ENCODE measurements at regions not wholly inside any gene's neighbourhood (a gene's known extent, or its start where the extent isn't known, plus 50 kb on each side); places are given as distances from the start of the nearest gene placed in this dataset.

- no peak overlapping the region for H3K27ac ChIP-seq (ENCODE audit: low read depth, low read length)
- no peaks in the 10 kb centered on the region for H3K27me3 ChIP-seq (ENCODE audit: control insufficient read depth, insufficient read depth, low read length)
- no peaks in the 10 kb centered on the region for H3K9me3 ChIP-seq (ENCODE audit: control insufficient read depth, insufficient read depth, low read length)
- peaks cover 30% of the 10 kb centered on the region for H3K4me1 ChIP-seq (ENCODE audit: control insufficient read depth, insufficient read depth, low read length)
- H3K4me3 ChIP-seq (ENCODE audit: low read depth, low read length) = no peak overlapping the region
- no peaks in the 10 kb centered on the region for H3K36me3 ChIP-seq (ENCODE audit: control insufficient read depth, insufficient read depth, low read length)
- no peak overlapping the region for H3K9ac ChIP-seq (ENCODE audit: low read depth, low read length)
Observed at GRCh38 chr9:115195912-115196311, 78.0 kb upstream of the TNC start.

GRCh38 chr9:115196919-115197318 is 79.0 kb upstream of the TNC start:
- Histone ChIP-seq H3K9me3 (ENCODE audit: control insufficient read depth, insufficient read depth, low read length) (no peaks in the 10 kb centered on the region), H3K27ac (ENCODE audit: low read depth, low read length) (no peak overlapping the region), H3K9ac (ENCODE audit: low read depth, low read length) (no peak overlapping the region), H3K27me3 (ENCODE audit: control insufficient read depth, insufficient read depth, low read length) (no peaks in the 10 kb centered on the region), H3K36me3 (ENCODE audit: control insufficient read depth, insufficient read depth, low read length) (no peaks in the 10 kb centered on the region), H3K4me1 (ENCODE audit: control insufficient read depth, insufficient read depth, low read length) (peaks cover 25% of the 10 kb centered on the region), H3K4me3 (ENCODE audit: low read depth, low read length) (no peak overlapping the region)

GRCh38 chr9:115198001-115198400 is 80.0 kb upstream of the TNC start:
- Histone ChIP-seq H3K27me3 (ENCODE audit: control insufficient read depth, insufficient read depth, low read length) (no peaks in the 10 kb centered on the region), H3K36me3 (ENCODE audit: control insufficient read depth, insufficient read depth, low read length) (no peaks in the 10 kb centered on the region), H3K9me3 (ENCODE audit: control insufficient read depth, insufficient read depth, low read length) (no peaks in the 10 kb centered on the region), H3K4me3 (ENCODE audit: low read depth, low read length) (no peak overlapping the region), H3K27ac (ENCODE audit: low read depth, low read length) (no peak overlapping the region), H3K9ac (ENCODE audit: low read depth, low read length) (no peak overlapping the region), H3K4me1 (ENCODE audit: control insufficient read depth, insufficient read depth, low read length) (peaks cover 14% of the 10 kb centered on the region)

GRCh38 chr9:115200711-115201505 is 83.0 kb upstream of the TNC start:
- Histone ChIP-seq H3K9ac (ENCODE audit: low read depth, low read length) (no peak overlapping the region), H3K9me3 (ENCODE audit: control insufficient read depth, insufficient read depth, low read length) (no peaks in the 10 kb centered on the region)

DNA sequence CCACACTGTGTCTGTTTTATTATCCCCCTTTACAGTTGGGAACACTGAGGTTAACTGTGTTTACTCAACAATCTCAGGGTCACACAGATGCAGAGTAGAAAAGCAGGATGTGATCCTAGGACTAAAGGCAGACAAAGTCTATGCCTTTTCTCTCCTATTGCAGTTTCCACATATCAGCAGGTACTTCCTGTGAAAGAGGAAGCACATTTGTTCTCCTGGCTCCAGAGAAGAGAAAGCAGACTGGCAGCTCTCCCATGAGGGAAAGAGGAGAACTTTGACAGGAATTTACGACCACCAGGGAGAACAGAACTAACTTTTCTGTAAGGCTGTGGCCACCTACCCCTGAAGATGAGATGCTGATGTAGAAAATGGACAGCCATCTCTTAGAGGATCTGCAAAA is 84.2 kb upstream of the TNC start:
- H3K36me3 ChIP-seq (ENCODE audit: control insufficient read depth, insufficient read depth, low read length) = no peaks in the 10 kb centered on the region
- no peaks in the 10 kb centered on the region for H3K27me3 ChIP-seq (ENCODE audit: control insufficient read depth, insufficient read depth, low read length)
- no peak overlapping the region for H3K4me3 ChIP-seq (ENCODE audit: low read depth, low read length)
- H3K9ac ChIP-seq (ENCODE audit: low read depth, low read length) = no peak overlapping the region
- H3K27ac ChIP-seq (ENCODE audit: low read depth, low read length) = no peak overlapping the region
- no peaks in the 10 kb centered on the region for H3K9me3 ChIP-seq (ENCODE audit: control insufficient read depth, insufficient read depth, low read length)
- no peaks in the 10 kb centered on the region for H3K4me1 ChIP-seq (ENCODE audit: control insufficient read depth, insufficient read depth, low read length)

More at GRCh38 chr9:115200711-115201505, 83.0 kb upstream of the TNC start:
- Histone ChIP-seq H3K27me3 (ENCODE audit: control insufficient read depth, insufficient read depth, low read length) (no peaks in the 10 kb centered on the region), H3K27ac (ENCODE audit: low read depth, low read length) (no peak overlapping the region), H3K4me3 (ENCODE audit: low read depth, low read length) (no peak overlapping the region), H3K4me1 (ENCODE audit: control insufficient read depth, insufficient read depth, low read length) (no peaks in the 10 kb centered on the region), H3K36me3 (ENCODE audit: control insufficient read depth, insufficient read depth, low read length) (no peaks in the 10 kb centered on the region)

GRCh38 chr9:115202960-115203751 is 85.2 kb upstream of the TNC start:
- Histone ChIP-seq H3K4me1 (ENCODE audit: control insufficient read depth, insufficient read depth, low read length) (no peaks in the 10 kb centered on the region), H3K27me3 (ENCODE audit: control insufficient read depth, insufficient read depth, low read length) (no peaks in the 10 kb centered on the region), H3K4me3 (ENCODE audit: low read depth, low read length) (no peak overlapping the region), H3K36me3 (ENCODE audit: control insufficient read depth, insufficient read depth, low read length) (no peaks in the 10 kb centered on the region), H3K27ac (ENCODE audit: low read depth, low read length) (no peak overlapping the region), H3K9me3 (ENCODE audit: control insufficient read depth, insufficient read depth, low read length) (no peaks in the 10 kb centered on the region), H3K9ac (ENCODE audit: low read depth, low read length) (no peak overlapping the region)

- no peaks in the 10 kb centered on the region for H3K36me3 ChIP-seq (ENCODE audit: control insufficient read depth, insufficient read depth, low read length)
- no peak overlapping the region for H3K4me3 ChIP-seq (ENCODE audit: low read depth, low read length)
- H3K4me1 ChIP-seq (ENCODE audit: control insufficient read depth, insufficient read depth, low read length) = no peaks in the 10 kb centered on the region
- no peak overlapping the region for H3K27ac ChIP-seq (ENCODE audit: low read depth, low read length)
- H3K27me3 ChIP-seq (ENCODE audit: control insufficient read depth, insufficient read depth, low read length) = no peaks in the 10 kb centered on the region
- no peaks in the 10 kb centered on the region for H3K9me3 ChIP-seq (ENCODE audit: control insufficient read depth, insufficient read depth, low read length)
- H3K9ac ChIP-seq (ENCODE audit: low read depth, low read length) = no peak overlapping the region
Observed at GRCh38 chr9:115204904-115205453, 87.0 kb upstream of the TNC start.

DNA sequence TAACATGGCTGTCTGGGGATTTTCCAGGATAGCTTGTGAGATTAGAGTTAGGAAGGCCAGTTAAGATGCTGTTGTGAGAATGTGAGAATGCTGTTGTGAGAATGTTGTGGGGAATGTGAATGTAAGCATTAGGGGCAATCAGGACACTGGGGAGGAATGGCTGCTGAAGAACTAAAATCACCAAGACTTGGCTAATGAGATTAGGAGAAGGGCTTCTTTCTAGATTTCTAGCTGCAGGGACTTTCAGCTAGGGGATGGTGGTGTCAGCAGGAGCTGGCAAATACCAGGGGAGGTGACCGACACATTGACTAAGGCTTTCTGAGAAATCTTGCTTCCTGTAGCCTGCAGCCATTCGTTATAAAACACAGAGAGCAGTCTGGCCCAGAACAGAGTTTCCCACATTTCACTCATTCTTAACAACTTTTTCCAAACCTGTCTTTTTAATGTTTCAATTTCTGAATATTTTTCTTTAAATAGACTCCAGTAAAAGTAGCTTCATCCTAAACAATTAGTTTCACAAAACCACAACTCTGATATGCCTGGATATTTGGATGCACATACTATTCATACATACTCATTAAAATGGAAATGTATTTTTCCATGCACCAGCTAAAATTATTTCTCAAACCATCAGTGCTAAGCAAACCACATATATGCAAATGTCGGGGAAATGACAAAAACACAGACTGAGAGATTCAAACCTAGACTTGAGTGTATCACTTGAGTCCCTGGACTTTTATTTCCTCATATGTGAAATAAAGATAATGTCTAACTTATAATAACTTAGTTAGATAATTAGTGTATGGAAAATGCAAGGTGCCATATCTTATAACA is 89.3 kb upstream of the TNC start:
- Histone ChIP-seq H3K36me3 (ENCODE audit: control insufficient read depth, insufficient read depth, low read length) (no peaks in the 10 kb centered on the region), H3K4me1 (ENCODE audit: control insufficient read depth, insufficient read depth, low read length) (no peaks in the 10 kb centered on the region), H3K4me3 (ENCODE audit: low read depth, low read length) (no peak overlapping the region), H3K27ac (ENCODE audit: low read depth, low read length) (no peak overlapping the region), H3K9ac (ENCODE audit: low read depth, low read length) (no peak overlapping the region), H3K27me3 (ENCODE audit: control insufficient read depth, insufficient read depth, low read length) (no peaks in the 10 kb centered on the region), H3K9me3 (ENCODE audit: control insufficient read depth, insufficient read depth, low read length) (no peaks in the 10 kb centered on the region)

DNA sequence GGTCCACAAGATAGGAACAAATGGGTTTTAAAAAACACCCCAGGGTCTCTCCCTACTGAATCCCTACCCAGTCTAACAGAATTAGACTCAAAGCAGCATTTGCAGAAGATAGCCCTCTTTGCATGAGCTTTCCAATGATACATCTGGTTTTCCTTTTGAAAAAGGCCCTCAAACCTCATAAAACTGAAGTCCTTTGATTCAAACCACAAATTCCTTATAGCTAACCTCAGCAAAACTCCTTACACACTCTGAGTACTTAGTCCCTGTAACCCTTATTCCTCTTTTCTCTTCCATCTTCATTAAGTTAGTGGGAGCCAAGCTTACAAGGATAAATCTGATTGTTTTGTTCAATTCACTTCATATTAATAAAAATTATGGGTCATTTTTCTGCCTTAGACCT is 90.5 kb upstream of the TNC start:
- H3K27me3 ChIP-seq (ENCODE audit: control insufficient read depth, insufficient read depth, low read length) = no peaks in the 10 kb centered on the region
- H3K4me3 ChIP-seq (ENCODE audit: low read depth, low read length) = no peak overlapping the region
- H3K4me1 ChIP-seq (ENCODE audit: control insufficient read depth, insufficient read depth, low read length) = no peaks in the 10 kb centered on the region
- no peak overlapping the region for H3K9ac ChIP-seq (ENCODE audit: low read depth, low read length)
- H3K27ac ChIP-seq (ENCODE audit: low read depth, low read length) = no peak overlapping the region
- no peaks in the 10 kb centered on the region for H3K36me3 ChIP-seq (ENCODE audit: control insufficient read depth, insufficient read depth, low read length)
- H3K9me3 ChIP-seq (ENCODE audit: control insufficient read depth, insufficient read depth, low read length) = no peaks in the 10 kb centered on the region

DNA sequence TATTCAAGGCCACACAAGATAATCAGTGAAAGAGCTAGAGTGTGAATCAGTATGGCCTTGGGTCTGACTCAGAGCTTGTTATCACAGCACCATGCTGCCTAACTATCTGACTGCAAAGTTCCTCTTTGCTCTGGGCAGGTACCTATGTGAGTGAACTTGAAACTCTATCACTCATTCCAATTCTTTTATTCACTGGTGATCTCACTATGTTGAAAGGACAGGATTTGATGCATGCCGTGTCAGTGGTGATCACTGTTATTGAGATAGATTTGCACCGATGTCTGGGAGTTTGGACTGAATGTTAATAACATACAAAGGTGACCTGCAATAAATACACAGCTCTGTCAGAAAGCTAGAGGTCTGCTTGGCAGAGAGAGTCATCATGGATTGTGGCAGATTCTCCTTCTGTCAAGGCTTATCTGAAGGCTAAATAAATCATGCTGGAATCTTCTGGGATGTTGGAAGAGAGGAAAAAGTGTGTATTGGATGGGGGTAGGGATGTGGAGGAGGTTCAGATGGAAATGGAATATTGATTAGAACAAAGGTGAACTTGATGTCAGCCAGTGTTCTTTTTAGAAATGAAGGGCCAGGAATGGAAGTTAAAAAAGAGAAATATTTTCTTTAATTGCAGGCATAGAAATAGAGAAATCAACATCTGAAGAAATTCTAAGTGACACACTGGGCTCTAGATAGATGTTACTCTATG is 91.8 kb upstream of the TNC start:
- H3K36me3 ChIP-seq (ENCODE audit: control insufficient read depth, insufficient read depth, low read length) = no peaks in the 10 kb centered on the region
- no peaks in the 10 kb centered on the region for H3K4me1 ChIP-seq (ENCODE audit: control insufficient read depth, insufficient read depth, low read length)
- H3K27me3 ChIP-seq (ENCODE audit: control insufficient read depth, insufficient read depth, low read length) = no peaks in the 10 kb centered on the region
- H3K9me3 ChIP-seq (ENCODE audit: control insufficient read depth, insufficient read depth, low read length) = no peaks in the 10 kb centered on the region
- no peak overlapping the region for H3K9ac ChIP-seq (ENCODE audit: low read depth, low read length)
- H3K27ac ChIP-seq (ENCODE audit: low read depth, low read length) = no peak overlapping the region
- H3K4me3 ChIP-seq (ENCODE audit: low read depth, low read length) = no peak overlapping the region

All from HUES48 (cell line).